GM12872 (cell line): ENCODE measurements at regions not wholly inside any gene's neighbourhood (a gene's known extent, or its start where the extent isn't known, plus 50 kb on each side); places are given as distances from the start of the nearest gene placed in this dataset.

Experiments
- TF ChIP-seq, protein P1 (sequence below): IDR thresholded peaks from 3 replicates; pipeline ENCODE4 v1.5.1; 2011; ENCODE audit warnings: low read depth, mild to moderate bottlenecking, low read length, moderate library complexity; ENCODE audit not compliant: insufficient read depth

GRCh38 chr4:31474221-31474620 is 754.1 kb downstream of the PCDH7 start:
- TF ChIP-seq, protein P1, sequence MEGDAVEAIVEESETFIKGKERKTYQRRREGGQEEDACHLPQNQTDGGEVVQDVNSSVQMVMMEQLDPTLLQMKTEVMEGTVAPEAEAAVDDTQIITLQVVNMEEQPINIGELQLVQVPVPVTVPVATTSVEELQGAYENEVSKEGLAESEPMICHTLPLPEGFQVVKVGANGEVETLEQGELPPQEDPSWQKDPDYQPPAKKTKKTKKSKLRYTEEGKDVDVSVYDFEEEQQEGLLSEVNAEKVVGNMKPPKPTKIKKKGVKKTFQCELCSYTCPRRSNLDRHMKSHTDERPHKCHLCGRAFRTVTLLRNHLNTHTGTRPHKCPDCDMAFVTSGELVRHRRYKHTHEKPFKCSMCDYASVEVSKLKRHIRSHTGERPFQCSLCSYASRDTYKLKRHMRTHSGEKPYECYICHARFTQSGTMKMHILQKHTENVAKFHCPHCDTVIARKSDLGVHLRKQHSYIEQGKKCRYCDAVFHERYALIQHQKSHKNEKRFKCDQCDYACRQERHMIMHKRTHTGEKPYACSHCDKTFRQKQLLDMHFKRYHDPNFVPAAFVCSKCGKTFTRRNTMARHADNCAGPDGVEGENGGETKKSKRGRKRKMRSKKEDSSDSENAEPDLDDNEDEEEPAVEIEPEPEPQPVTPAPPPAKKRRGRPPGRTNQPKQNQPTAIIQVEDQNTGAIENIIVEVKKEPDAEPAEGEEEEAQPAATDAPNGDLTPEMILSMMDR = no peak

DNA sequence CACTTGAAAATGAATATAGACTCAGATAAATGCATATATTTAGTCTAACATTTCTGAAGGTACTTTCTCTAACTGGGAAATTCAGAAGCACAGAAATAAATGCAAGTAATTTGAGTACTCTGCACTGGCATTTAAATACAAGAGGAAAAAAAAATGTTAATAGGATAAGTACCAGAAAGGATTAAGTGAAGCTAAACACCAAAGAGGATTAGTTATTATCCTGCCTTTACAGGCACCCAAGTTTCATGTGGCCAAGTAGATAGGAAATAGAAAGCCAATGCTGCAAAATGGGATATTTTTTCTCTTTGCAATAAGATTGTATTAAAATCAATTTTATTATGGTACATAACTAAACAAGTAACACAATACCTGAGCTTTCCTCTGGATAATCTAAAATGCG is 762.5 kb downstream of the PCDH7 start:
- TF ChIP-seq, protein P1 = no peak

DNA sequence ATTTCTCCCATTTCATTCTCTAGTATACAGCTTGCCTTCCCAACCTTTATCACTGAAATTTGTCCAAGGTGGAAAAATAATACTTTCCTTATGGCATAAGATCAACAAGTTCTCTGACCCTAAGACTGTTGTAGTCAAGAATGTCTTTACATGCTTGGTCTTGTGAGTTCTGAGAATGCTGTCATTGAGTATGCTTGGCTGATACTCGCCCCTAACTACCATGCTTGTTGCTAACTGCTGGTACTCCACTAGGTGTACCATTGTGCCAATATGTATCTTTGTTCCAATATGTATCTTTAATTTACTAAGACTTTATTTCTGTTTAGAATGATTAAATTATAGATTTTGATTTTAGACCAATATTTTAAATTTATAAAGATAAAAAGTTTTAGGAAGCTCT is 796.4 kb downstream of the PCDH7 start:
- TF ChIP-seq, protein P1 = no peak

DNA sequence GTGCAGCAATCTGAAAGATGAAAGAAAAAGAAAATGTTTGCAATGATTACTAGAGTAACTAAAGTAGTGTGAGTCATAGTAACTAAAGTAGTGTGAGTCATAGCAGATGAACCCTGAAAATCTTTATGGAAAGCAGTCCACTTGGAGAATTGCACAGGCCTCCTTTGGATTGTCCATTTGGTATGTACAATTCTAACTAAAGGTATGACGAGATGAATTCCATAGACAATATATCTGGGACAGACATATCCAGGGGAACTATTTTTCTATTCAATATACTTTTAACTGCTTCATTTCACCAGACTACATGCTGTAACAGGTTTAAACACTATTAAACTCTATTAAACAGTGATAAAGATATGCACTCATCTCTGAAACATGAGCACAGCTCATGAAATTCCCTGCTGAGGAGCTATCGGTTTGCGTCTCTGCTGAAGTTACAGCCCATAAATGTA is 798.7 kb downstream of the PCDH7 start:
- TF ChIP-seq, protein P1 = no peak

DNA sequence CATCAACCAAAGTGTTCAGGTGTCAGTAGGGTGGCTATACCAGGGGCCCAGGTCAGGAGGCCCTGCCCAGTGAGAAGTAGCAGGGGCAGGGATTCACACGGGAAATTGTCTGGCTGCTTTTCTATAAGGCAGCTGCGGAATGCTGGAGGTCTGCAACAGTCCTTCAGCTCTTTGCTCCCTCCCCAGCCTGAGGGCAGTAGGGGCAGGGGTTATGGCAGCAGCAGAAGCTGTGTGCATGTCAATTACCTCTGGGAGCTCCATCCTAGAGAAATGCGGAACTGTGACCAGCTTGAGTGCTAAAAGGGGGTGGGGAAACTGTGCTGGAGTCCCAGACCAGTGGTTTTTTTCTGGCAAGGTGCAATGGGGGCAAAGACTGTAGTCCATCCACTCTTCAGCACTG is 810.4 kb downstream of the PCDH7 start:
- TF ChIP-seq, protein P1 = no peak

DNA sequence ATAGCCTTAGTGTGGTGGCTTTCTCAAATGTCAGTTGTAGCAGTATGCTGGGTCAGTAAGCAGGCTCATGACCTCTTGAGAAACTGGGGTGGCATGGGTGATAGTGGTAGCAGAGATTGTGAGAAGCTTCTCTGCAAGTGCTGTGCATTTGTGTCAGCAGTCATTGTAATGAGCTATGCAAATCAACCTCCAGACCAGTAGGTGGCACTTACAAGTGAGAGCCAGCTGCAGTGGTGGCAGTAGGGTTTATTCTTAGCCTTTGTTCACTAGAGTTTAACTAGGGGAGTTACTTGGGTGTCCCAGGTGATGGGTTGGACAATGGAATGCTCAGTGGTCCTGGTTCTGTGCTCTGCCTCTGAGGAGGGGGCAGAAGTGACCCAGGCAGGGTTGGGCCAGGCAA is 818.7 kb downstream of the PCDH7 start:
- TF ChIP-seq, protein P1 = no peak

- TF ChIP-seq, protein P1 = no peak
Observed at GRCh38 chr4:31539284-31540069, 819.3 kb downstream of the PCDH7 start.
